Endodermal cell (in vitro differentiated cells): ENCODE measurements at regions not wholly inside any gene's neighbourhood (a gene's known extent, or its start where the extent isn't known, plus 50 kb on each side); places are given as distances from the start of the nearest gene placed in this dataset.

Experiments
- DNase-seq: peaks from one replicate; pipeline ENCODE4 v3.0.0-alpha.2; 2017
- H3K27ac ChIP-seq: 2 replicates; pipeline ENCODE4 v1.5.1; 2013; ENCODE audit warnings: mild to moderate bottlenecking, low read depth, low read length, moderate library complexity
- H3K27me3 ChIP-seq: 2 replicates; pipeline ENCODE4 v1.6.1; 2013; ENCODE audit warnings: mild to moderate bottlenecking, low read length, moderate library complexity; ENCODE audit not compliant: insufficient read depth, control insufficient read depth, poor library complexity, severe bottlenecking
- H3K36me3 ChIP-seq: 2 replicates; pipeline ENCODE4 v1.7.0; 2013; ENCODE audit warnings: mild to moderate bottlenecking, low read length, moderate library complexity; ENCODE audit not compliant: control insufficient read depth, insufficient read depth
- H3K4me1 ChIP-seq: one replicate; pipeline ENCODE4 v1.7.0; 2013; ENCODE audit warnings: low read length; ENCODE audit not compliant: control insufficient read depth, insufficient read depth
- H3K4me3 ChIP-seq: 2 replicates; pipeline ENCODE4 v1.5.1; 2013; ENCODE audit warnings: mild to moderate bottlenecking, low read length, moderate library complexity
- H3K9ac ChIP-seq: 2 replicates; pipeline ENCODE4 v1.6.1; 2013; ENCODE audit warnings: mild to moderate bottlenecking, low read length, moderate library complexity; ENCODE audit not compliant: poor library complexity, severe bottlenecking; ENCODE audit errors: extremely low read depth
- H3K9me3 ChIP-seq: 2 replicates; pipeline ENCODE4 v1.6.1; 2013; ENCODE audit warnings: mild to moderate bottlenecking, low read length, moderate library complexity; ENCODE audit not compliant: control insufficient read depth
- H3K27ac Mint-ChIP-seq: 2 replicates; pipeline ENCODE4 v1.8.0; 2020; ENCODE audit warnings: mixed read lengths
- H3K27me3 Mint-ChIP-seq: 2 replicates; pipeline ENCODE4 v1.8.0; 2021; ENCODE audit warnings: mild to moderate bottlenecking, mixed read lengths; ENCODE audit not compliant: insufficient read depth
- H3K36me3 Mint-ChIP-seq: 2 replicates; pipeline ENCODE4 v1.8.0; 2020; ENCODE audit warnings: low read depth, mixed read lengths
- H3K4me1 Mint-ChIP-seq: 2 replicates; pipeline ENCODE4 v1.8.0; 2020; ENCODE audit warnings: mixed read lengths
- H3K4me3 Mint-ChIP-seq: 2 replicates; pipeline ENCODE4 v1.8.0; 2020; ENCODE audit warnings: mild to moderate bottlenecking, moderate library complexity, mixed read lengths
- H3K9me3 Mint-ChIP-seq: 2 replicates; pipeline ENCODE4 v1.8.0; 2020; ENCODE audit warnings: mild to moderate bottlenecking, mixed read lengths
- WGBS, 2 experiments: methylation state at CpG; one replicate each; pipeline versions ENCODE4 v1.1.5 to v1.1.7; 2013; ENCODE audit warnings: missing lambda C conversion rate in 2 of 2, mixed read lengths in 1 of 2; ENCODE audit not compliant: insufficient coverage in 1 of 2, insufficient read length in 1 of 2; 5-methylcytosine and 5-hydroxymethylcytosine counted together
- TF ChIP-seq, protein P1 (sequence below): fragments of 200-600 bp; sonication (generic); conservative IDR thresholded peaks from 2 replicates; pipeline ENCODE4 v1.5.0; 2021; ENCODE audit warnings: antibody characterized with exemption, mild to moderate bottlenecking

DNA sequence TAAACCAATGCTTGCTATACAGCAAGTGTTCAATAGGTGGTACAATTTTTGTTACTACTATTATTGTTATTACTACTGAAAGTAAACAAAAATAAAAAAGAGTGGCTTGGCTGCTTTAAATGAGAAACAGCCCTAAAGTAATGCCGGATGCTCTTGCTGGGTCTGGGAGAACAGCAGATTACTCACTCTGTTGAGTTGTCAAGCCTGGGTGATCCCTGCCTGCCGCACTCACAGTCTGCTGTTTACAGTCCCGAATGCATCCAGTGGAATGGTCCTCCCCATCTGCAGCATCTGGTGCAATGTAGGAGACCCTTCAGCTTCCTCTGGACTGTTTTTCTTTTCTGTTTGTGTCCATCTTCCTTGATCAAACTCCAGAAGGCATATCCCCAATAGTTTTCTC, 102.7 kb upstream of the IVNS1ABP start:
- Histone ChIP-seq H3K4me3 (no peak overlapping the region), H3K27me3 (no peaks in the 10 kb centered on the region), H3K4me1 (no peaks in the 10 kb centered on the region), H3K9me3 (no peaks in the 10 kb centered on the region), H3K27ac (no peak overlapping the region), H3K36me3 (no peaks in the 10 kb centered on the region), H3K9ac (no peak overlapping the region)
- Mint-ChIP-seq H3K27me3 (no peaks in the 10 kb centered on the region), H3K27ac (no peak overlapping the region), H3K9me3 (no peaks in the 10 kb centered on the region), H3K36me3 (no peaks in the 10 kb centered on the region), H3K4me3 (no peak overlapping the region), H3K4me1 (peaks cover 11% of the 10 kb centered on the region)
- WGBS, 2 experiments, result 49 to 66% methylated on average over 3 of the region's 3 CpGs
- no peak for DNase-seq
- TF ChIP-seq, protein P1, sequence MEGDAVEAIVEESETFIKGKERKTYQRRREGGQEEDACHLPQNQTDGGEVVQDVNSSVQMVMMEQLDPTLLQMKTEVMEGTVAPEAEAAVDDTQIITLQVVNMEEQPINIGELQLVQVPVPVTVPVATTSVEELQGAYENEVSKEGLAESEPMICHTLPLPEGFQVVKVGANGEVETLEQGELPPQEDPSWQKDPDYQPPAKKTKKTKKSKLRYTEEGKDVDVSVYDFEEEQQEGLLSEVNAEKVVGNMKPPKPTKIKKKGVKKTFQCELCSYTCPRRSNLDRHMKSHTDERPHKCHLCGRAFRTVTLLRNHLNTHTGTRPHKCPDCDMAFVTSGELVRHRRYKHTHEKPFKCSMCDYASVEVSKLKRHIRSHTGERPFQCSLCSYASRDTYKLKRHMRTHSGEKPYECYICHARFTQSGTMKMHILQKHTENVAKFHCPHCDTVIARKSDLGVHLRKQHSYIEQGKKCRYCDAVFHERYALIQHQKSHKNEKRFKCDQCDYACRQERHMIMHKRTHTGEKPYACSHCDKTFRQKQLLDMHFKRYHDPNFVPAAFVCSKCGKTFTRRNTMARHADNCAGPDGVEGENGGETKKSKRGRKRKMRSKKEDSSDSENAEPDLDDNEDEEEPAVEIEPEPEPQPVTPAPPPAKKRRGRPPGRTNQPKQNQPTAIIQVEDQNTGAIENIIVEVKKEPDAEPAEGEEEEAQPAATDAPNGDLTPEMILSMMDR, result no peak

GRCh38 chr1:185418472-185418871, 101.4 kb upstream of the IVNS1ABP start:
- H3K9ac ChIP-seq, result no peak overlapping the region
- no peaks in the 10 kb centered on the region for H3K4me1 ChIP-seq
- no peak overlapping the region for H3K4me3 ChIP-seq
- H3K27me3 ChIP-seq, result no peaks in the 10 kb centered on the region
- H3K4me1 Mint-ChIP-seq, result peaks cover 10% of the 10 kb centered on the region
- H3K9me3 Mint-ChIP-seq, result no peaks in the 10 kb centered on the region
- no peak overlapping the region for H3K27ac ChIP-seq
- no peaks in the 10 kb centered on the region for H3K36me3 Mint-ChIP-seq
- no peaks in the 10 kb centered on the region for H3K9me3 ChIP-seq
- H3K27ac Mint-ChIP-seq, result no peak overlapping the region
- H3K36me3 ChIP-seq, result no peaks in the 10 kb centered on the region
- WGBS, 2 experiments, result 95% methylated on average over 1 of the region's 1 CpG; no CpG with 5 or more reads in 1 of the 2 experiments
- TF ChIP-seq, protein P1, result no peak
- H3K27me3 Mint-ChIP-seq, result no peaks in the 10 kb centered on the region
- no peak overlapping the region for H3K4me3 Mint-ChIP-seq
- no peak for DNase-seq

DNA sequence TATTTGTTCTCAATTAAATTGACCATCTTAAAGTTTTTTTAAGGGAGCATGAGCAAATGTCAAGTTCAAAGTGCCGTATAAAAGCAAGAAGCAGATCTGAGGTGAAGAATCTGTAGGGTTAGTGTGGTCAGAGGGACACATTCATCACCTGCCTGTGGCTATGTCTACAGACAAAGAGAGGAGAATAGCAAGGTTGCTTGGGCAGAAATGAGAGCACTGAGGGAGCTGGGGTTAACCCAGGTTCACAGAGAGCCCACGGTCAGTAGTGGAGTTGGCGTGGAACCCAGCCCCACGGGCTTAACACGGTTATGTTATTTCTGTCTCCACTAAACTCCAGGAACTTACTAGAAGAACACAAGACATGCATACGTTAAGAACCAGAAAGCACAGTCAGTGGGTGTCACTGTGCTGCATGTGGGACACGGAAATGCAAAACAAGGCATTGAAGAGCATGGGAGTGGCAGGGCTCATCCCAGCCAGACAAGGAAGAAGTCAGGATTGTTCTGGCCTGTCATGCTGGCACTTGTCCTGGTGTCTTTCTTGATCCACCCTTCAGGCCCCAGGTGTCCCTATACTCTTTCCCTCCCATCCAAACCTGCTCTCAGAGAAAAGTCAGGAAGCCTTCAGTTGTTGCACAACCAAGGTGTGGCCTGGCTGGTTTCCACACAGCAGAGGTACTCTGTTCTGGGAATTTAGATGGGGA, 95.5 kb upstream of the IVNS1ABP start:
- TF ChIP-seq, protein P1, result no peak
- H3K9me3 Mint-ChIP-seq, result peaks cover 4% of the 10 kb centered on the region
- Histone ChIP-seq H3K4me1 (no peaks in the 10 kb centered on the region), H3K27ac (no peak overlapping the region), H3K9me3 (no peaks in the 10 kb centered on the region), H3K36me3 (no peaks in the 10 kb centered on the region), H3K9ac (no peak overlapping the region), H3K27me3 (no peaks in the 10 kb centered on the region), H3K4me3 (no peak overlapping the region)
- no peak overlapping the region for H3K4me3 Mint-ChIP-seq
- H3K36me3 Mint-ChIP-seq, result no peaks in the 10 kb centered on the region
- WGBS, 2 experiments, result 77 to 88% methylated on average over 6 to 7 of the region's 7 CpGs
- no peaks in the 10 kb centered on the region for H3K4me1 Mint-ChIP-seq
- no peaks in the 10 kb centered on the region for H3K27me3 Mint-ChIP-seq
- H3K27ac Mint-ChIP-seq, result no peak overlapping the region
- no peak for DNase-seq
